Testis (tissue), 2 donors: ENCODE measurements at regions not wholly inside any gene's neighbourhood (a gene's known extent, or its start where the extent isn't known, plus 50 kb on each side); places are given as distances from the start of the nearest gene placed in this dataset.
A peak's percentile ranks its signal among the peaks of the same experiment; 100 is the strongest.

Experiments used
- DNase-seq: peaks from one replicate; pipeline ENCODE4 v3.0.0-alpha.2; 2019
- H3K27ac ChIP-seq, 2 donors: fragments of 200-600 bp; sonication (generic); one replicate each; pipeline ENCODE4 v1.5.1; 2019
- H3K27me3 ChIP-seq: fragments of 200-600 bp; sonication (generic); one replicate; pipeline ENCODE4 v1.5.1; 2019
- H3K36me3 ChIP-seq: fragments of 200-600 bp; sonication (generic); one replicate; pipeline ENCODE4 v1.5.1; 2017; ENCODE audit warnings: low read depth; ENCODE audit errors: missing control alignments
- H3K4me1 ChIP-seq: fragments of 200-600 bp; sonication (generic); one replicate; pipeline ENCODE4 v1.5.1; 2019
- H3K4me3 ChIP-seq, 2 donors: fragments of 200-600 bp; sonication (generic); one replicate each; pipeline ENCODE4 v1.5.1; 2017 to 2019
- H3K9me3 ChIP-seq: fragments of 200-600 bp; sonication (generic); one replicate; pipeline ENCODE4 v1.5.1; 2017
- CTCF ChIP-seq, 3 experiments: fragments of 450-650 bp in 2 of 3; fragments of 200-600 bp in 1 of 3; sonication (generic) in 1 of 3; IDR thresholded peaks; one replicate each; pipeline ENCODE4 v1.5.1; 2016 to 2019; ENCODE audit warnings: antibody characterized with exemption in 3 of 3, mild to moderate bottlenecking in 2 of 3, moderate library complexity in 1 of 3
- POLR2A ChIP-seq: fragments of 450-650 bp; IDR thresholded peaks from one replicate; pipeline ENCODE4 v1.6.1; 2017; ENCODE audit warnings: antibody characterized with exemption, mild to moderate bottlenecking, moderate library complexity
- WGBS, 2 donors: methylation state at CpG; one replicate each; pipeline ENCODE4 v1.1.5; 2018; 5-methylcytosine and 5-hydroxymethylcytosine counted together
- intact Hi-C: fragments of 100-400 bp; cut with DNase I; formaldehyde crosslinking; loops from one replicate; pipeline ENCODE4 v1.15.1; 2023; ENCODE audit warnings: low total_unique reads

- Histone ChIP-seq H3K4me1 (peaks cover 2% of the 10 kb centered on the region), H3K9me3 (no peaks in the 10 kb centered on the region), H3K27ac (peak overlapping the region in 1 of 2 donors; percentile 39), H3K27me3 (no peaks in the 10 kb centered on the region), H3K36me3 (no peaks in the 10 kb centered on the region), H3K4me3 (no peak overlapping the region)
- WGBS, 2 donors = 42 to 45% methylated on average over 2 of the region's 2 CpGs
- TF ChIP-seq POLR2A (no peak), CTCF (IDR thresholded peaks at IDR 0.05) (no peak)
- intact Hi-C loops = no loop called here
- DNase-seq = peak; percentile 75
Measured at GRCh38 chr14:25108959-25109358, 59.0 kb upstream of the STXBP6 start.

DNA sequence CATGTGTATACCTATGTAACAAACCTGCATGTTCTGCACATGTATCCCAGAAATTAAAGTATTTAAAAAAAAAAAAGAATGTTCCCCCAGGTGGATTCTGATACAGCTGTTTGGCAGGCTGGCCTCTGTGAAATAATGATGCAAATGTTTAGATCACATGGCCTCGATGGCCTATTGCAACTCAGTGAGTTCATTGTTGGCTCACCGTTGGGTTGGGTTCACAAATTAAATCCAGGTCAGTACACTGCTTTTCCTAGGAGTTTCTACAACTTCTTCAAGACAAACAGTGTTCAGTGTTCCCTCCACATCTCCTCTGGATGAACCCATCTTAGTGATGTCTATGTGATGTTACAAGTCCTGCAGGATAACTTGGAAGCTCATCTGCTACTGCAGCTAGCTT lies 58.3 kb upstream of the STXBP6 start:
- no peak for DNase-seq
- TF ChIP-seq CTCF (IDR thresholded peaks at IDR 0.05) (no peak), POLR2A (no peak)
- no peaks in the 10 kb centered on the region for H3K27me3 ChIP-seq
- peaks cover 2% of the 10 kb centered on the region for H3K4me1 ChIP-seq
- 87 to 88% methylated on average over 2 of the region's 2 CpGs for WGBS, 2 donors
- no peaks in the 10 kb centered on the region for H3K36me3 ChIP-seq
- intact Hi-C loops = no loop called here
- H3K27ac ChIP-seq = no peak overlapping the region
- H3K4me3 ChIP-seq = no peak overlapping the region
- H3K9me3 ChIP-seq = no peaks in the 10 kb centered on the region

DNA sequence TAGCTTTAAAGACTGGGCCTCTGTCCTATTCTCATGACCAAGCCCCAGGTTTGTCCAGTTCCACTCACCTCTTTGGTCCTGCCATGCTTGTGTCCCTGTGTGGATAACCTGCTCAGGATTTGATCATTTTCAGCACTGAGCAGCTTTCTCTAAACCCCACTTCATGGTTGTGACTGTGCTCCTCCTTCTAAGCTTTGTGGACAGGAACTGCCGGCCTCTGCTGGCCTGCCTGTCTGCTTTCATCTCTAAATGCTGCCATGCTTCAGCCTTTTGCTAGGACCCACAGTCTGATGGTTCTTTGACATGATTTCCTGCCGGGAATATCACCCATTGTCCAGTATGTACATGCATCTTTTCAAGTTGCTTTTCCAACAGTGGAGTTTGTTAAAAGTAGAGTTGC lies 53.9 kb upstream of the STXBP6 start:
- Histone ChIP-seq H3K4me3 (no peak overlapping the region), H3K27me3 (no peaks in the 10 kb centered on the region), H3K27ac (no peak overlapping the region), H3K4me1 (peaks cover 1% of the 10 kb centered on the region), H3K9me3 (no peaks in the 10 kb centered on the region), H3K36me3 (no peaks in the 10 kb centered on the region)
- TF ChIP-seq POLR2A (no peak), CTCF (IDR thresholded peaks at IDR 0.05) (no peak)
- no peak for DNase-seq
- WGBS, 2 donors = 58 to 79% methylated on average over 2 of the region's 2 CpGs
- intact Hi-C loops = no loop called here

DNA sequence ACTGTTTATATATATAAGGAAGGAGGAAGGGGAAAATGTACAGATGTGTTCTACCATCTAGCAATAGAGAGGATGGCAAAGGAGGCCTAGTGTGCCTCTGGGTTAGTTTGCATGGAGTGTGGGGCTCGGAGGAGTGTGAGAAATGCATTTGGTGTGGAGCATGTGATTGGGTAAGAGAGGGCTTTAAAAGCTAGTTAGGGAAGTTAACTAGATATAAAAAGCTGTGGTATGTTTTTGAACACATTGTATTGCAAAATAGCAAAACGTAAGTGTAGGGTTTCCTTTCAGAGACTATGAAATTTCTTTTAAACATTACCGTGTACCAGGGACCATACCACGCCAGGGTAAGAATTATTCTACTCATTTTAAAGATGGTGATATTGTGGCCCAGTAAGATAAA lies 53.3 kb upstream of the STXBP6 start:
- no peaks in the 10 kb centered on the region for H3K36me3 ChIP-seq
- DNase-seq = no peak
- 86 to 87% methylated on average over 4 of the region's 4 CpGs for WGBS, 2 donors
- intact Hi-C loops = no loop called here
- no peaks in the 10 kb centered on the region for H3K27me3 ChIP-seq
- H3K27ac ChIP-seq = no peak overlapping the region
- TF ChIP-seq CTCF (IDR thresholded peaks at IDR 0.05) = no peak
- TF ChIP-seq POLR2A = no peak
- H3K4me3 ChIP-seq = no peak overlapping the region
- H3K4me1 ChIP-seq = no peaks in the 10 kb centered on the region
- no peaks in the 10 kb centered on the region for H3K9me3 ChIP-seq

- no peaks in the 10 kb centered on the region for H3K27me3 ChIP-seq
- DNase-seq = no peak
- no peaks in the 10 kb centered on the region for H3K9me3 ChIP-seq
- H3K4me3 ChIP-seq = no peak overlapping the region
- intact Hi-C loops = no loop called here
- H3K27ac ChIP-seq = no peak overlapping the region
- H3K36me3 ChIP-seq = no peaks in the 10 kb centered on the region
- TF ChIP-seq POLR2A (no peak), CTCF (IDR thresholded peaks at IDR 0.05) (no peak)
- H3K4me1 ChIP-seq = no peaks in the 10 kb centered on the region
- WGBS, 2 donors = 80 to 100% methylated on average over 1 of the region's 1 CpG
Measured at GRCh38 chr14:25102788-25103187, 52.8 kb upstream of the STXBP6 start.
